Neural cell (in vitro differentiated cells): ENCODE measurements at regions not wholly inside any gene's neighbourhood (a gene's known extent, or its start where the extent isn't known, plus 50 kb on each side); places are given as distances from the start of the nearest gene placed in this dataset.

Experiments
- CTCF ChIP-seq: fragments of 450-650 bp; IDR thresholded peaks from 2 replicates; pipeline ENCODE4 v1.5.1; 2014; ENCODE audit warnings: antibody characterized with exemption, mild to moderate bottlenecking, moderate library complexity; ENCODE audit not compliant: poor library complexity, severe bottlenecking
- EP300 ChIP-seq: fragments of 450-650 bp; conservative IDR thresholded peaks from 2 replicates; pipeline ENCODE4 v1.6.1; 2014; ENCODE audit warnings: antibody characterized with exemption, mild to moderate bottlenecking, moderate library complexity; ENCODE audit not compliant: poor library complexity, severe bottlenecking
- EZH2 ChIP-seq: fragments of 200-600, 300-800 bp; shearing (Covaris generic), sonication (generic); IDR thresholded peaks from 2 replicates; pipeline ENCODE4 v1.6.1; 2014; ENCODE audit warnings: antibody characterized with exemption, low read length, borderline replicate concordance, mild to moderate bottlenecking; ENCODE audit not compliant: insufficient read depth, poor library complexity, severe bottlenecking
- POLR2AphosphoS5 ChIP-seq: IDR thresholded peaks from 2 replicates; pipeline ENCODE4 v1.6.1; 2012
- REST ChIP-seq: IDR thresholded peaks from 2 replicates; pipeline ENCODE4 v1.6.1; 2012; ENCODE audit warnings: borderline replicate concordance

GRCh38 chr2:52429740-52430139 lies 1337.9 kb upstream of the CHAC2 start:
- no peak for TF ChIP-seq POLR2AphosphoS5
- no peak for TF ChIP-seq EZH2
- no peak for TF ChIP-seq CTCF
- TF ChIP-seq EP300 = no peak
- TF ChIP-seq REST = no peak
